Calu3 (cell line): ENCODE measurements at regions not wholly inside any gene's neighbourhood (a gene's known extent, or its start where the extent isn't known, plus 50 kb on each side); places are given as distances from the start of the nearest gene placed in this dataset.

Experiments
- BruUV-seq: library from RNA; stranded (reverse); fragments of 400-500 nt; replicated peaks from 2 replicates; lab custom pipeline; 2021; lab: Mats Ljungman, UMichigan
- CTCF ChIA-PET: fragments of 300-600 bp; sonication (Branson Sonifier 250); formaldehyde crosslinking; loops from one replicate; lab custom pipeline; 2022; ENCODE audit warnings: antibody characterized with exemption; lab: Charles Lee
- DNase-seq: peaks from one replicate; pipeline ENCODE4 v3.0.0; 2022
- H3K27ac Mint-ChIP-seq: one replicate; pipeline ENCODE4 v1.8.0; 2022; ENCODE audit warnings: mixed read lengths; ENCODE audit not compliant: unreplicated experiment
- H3K27me3 Mint-ChIP-seq: one replicate; pipeline ENCODE4 v1.8.0; 2022; ENCODE audit warnings: mixed read lengths; ENCODE audit not compliant: unreplicated experiment
- H3K36me3 Mint-ChIP-seq: one replicate; pipeline ENCODE4 v1.8.0; 2022; ENCODE audit warnings: mild to moderate bottlenecking, moderate library complexity, mixed read lengths; ENCODE audit not compliant: insufficient read depth, unreplicated experiment
- H3K4me1 Mint-ChIP-seq: one replicate; pipeline ENCODE4 v1.8.0; 2022; ENCODE audit warnings: mild to moderate bottlenecking, low read depth, mixed read lengths; ENCODE audit not compliant: unreplicated experiment
- H3K4me3 Mint-ChIP-seq: one replicate; pipeline ENCODE4 v1.8.0; 2022; ENCODE audit warnings: mild to moderate bottlenecking, low read depth, moderate library complexity, mixed read lengths; ENCODE audit not compliant: unreplicated experiment
- H3K9me3 Mint-ChIP-seq: one replicate; pipeline ENCODE4 v1.8.0; 2022; ENCODE audit warnings: low read depth, mixed read lengths; ENCODE audit not compliant: unreplicated experiment
- intact Hi-C: fragments of 100-400 bp; cut with micrococcal nuclease; formaldehyde crosslinking; loops from one replicate; pipeline ENCODE4 v1.10.0; 2022; ENCODE audit not compliant: unreplicated experiment
- TF ChIP-seq, protein P1 (sequence below): fragments of 200-600 bp; IDR thresholded peaks from one replicate; pipeline ENCODE4 v1.8.0; 2022; ENCODE audit warnings: antibody characterized with exemption; ENCODE audit not compliant: unreplicated experiment

DNA sequence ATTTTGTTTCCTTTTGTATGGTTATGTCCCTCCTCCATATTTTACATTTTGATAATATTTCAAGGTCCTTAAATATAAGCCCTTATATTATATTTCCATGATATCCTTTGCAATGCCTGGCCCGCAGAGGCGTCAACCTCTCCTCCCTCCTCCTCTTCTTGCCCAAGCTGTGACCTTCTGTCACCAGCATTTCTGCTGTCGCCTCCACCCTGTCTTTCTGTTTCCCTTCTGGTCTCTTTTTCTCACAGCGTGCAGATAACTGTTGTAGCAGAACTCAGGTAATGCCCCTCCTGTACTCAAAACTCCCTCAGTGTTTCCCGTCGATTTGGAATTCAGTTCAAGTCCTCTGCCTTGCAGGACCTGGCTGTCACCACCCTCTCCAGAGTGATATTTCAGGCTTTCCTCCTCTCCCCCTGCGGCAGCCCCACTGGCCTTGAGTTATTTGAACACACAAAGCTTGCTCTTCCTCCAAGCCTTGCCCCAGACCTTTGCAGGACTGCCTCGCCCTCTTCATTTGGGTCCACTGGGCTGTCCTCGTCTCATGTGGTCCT lies 709.3 kb downstream of the DCDC2C start:
- DNase-seq = no peak
- Mint-ChIP-seq H3K27ac (no peak overlapping the region), H3K4me3 (no peak overlapping the region), H3K9me3 (peaks cover 23% of the 10 kb centered on the region), H3K4me1 (no peaks in the 10 kb centered on the region), H3K27me3 (no peaks in the 10 kb centered on the region), H3K36me3 (no peaks in the 10 kb centered on the region)
- BruUV-seq = no TSS peak
- CTCF ChIA-PET = no interaction called here
- intact Hi-C loops = no loop called here
- TF ChIP-seq, protein P1, sequence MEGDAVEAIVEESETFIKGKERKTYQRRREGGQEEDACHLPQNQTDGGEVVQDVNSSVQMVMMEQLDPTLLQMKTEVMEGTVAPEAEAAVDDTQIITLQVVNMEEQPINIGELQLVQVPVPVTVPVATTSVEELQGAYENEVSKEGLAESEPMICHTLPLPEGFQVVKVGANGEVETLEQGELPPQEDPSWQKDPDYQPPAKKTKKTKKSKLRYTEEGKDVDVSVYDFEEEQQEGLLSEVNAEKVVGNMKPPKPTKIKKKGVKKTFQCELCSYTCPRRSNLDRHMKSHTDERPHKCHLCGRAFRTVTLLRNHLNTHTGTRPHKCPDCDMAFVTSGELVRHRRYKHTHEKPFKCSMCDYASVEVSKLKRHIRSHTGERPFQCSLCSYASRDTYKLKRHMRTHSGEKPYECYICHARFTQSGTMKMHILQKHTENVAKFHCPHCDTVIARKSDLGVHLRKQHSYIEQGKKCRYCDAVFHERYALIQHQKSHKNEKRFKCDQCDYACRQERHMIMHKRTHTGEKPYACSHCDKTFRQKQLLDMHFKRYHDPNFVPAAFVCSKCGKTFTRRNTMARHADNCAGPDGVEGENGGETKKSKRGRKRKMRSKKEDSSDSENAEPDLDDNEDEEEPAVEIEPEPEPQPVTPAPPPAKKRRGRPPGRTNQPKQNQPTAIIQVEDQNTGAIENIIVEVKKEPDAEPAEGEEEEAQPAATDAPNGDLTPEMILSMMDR = no peak

DNA sequence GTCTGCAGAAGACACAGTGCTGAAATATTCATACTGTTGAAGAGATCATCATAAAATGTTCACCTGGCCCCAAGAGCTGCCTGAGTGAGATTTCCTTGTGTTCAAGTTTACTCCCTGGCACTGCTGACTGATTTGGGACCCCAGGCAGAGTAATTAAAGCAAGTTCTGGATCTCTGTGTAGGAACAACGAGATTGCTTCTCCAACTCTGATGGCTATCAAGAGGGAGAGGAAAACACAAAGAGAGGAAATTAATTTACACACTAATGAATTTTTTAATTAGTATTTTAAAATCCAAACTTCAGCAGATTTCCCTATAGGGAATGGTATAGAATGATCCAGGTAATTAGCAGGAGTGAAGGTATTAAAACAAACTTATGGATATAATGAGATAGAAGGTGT lies 711.8 kb downstream of the DCDC2C start:
- no peaks in the 10 kb centered on the region for H3K27me3 Mint-ChIP-seq
- CTCF ChIA-PET = no interaction called here
- DNase-seq = no peak
- no peak overlapping the region for H3K27ac Mint-ChIP-seq
- TF ChIP-seq, protein P1 = no peak
- intact Hi-C loops = no loop called here
- peaks cover 31% of the 10 kb centered on the region for H3K9me3 Mint-ChIP-seq
- BruUV-seq = no TSS peak
- no peaks in the 10 kb centered on the region for H3K4me1 Mint-ChIP-seq
- H3K36me3 Mint-ChIP-seq = no peaks in the 10 kb centered on the region
- no peak overlapping the region for H3K4me3 Mint-ChIP-seq

DNA sequence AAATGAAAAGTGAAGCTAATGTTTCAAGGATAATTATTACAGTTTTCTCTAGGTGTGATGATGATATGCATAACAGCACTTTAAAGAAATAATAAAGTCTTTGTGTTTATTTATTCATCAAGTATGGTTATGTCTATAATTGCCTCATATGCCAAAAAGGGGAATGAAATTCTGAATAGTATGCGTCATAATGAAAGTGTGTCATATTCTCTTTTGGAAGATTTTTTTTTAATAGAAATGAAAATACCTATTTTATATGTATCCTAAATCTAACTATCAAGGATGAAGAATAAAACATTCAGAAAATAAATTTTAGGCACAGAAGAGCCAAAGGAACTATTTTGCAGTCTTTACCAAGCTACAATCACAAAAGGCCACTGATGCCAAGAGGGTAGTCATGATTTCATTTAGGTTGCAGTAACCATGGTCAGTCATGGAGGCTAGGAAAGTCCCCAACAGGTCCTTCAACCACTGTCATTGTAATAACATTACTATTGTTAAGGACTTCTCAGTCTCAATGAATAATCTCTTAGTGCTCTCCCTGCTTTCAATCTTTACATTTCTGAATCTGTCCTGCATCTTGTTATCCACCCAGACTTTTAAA lies 712.5 kb downstream of the DCDC2C start:
- H3K27ac Mint-ChIP-seq = no peak overlapping the region
- TF ChIP-seq, protein P1 = no peak
- H3K4me3 Mint-ChIP-seq = no peak overlapping the region

DNA sequence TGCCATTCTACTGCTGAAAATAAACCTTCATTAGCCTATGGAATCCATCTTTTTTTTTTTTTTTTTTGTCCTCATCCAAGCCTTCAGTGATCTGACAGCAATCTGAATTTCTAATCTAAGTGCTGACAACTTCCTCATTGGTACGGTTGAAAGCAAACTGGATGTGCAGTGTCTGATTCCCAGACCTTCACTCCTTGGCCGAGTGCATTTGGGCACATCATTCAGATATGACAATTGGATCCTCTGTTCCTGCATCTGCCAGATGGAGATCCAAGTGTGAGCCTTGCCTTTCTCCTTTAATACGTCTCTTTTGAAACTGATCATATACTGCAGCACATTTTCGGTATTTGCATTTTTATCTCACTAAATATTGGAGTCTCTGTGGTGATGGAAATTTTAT lies 713.1 kb downstream of the DCDC2C start:
- Mint-ChIP-seq H3K9me3 (peaks cover 31% of the 10 kb centered on the region), H3K4me3 (no peak overlapping the region), H3K4me1 (no peaks in the 10 kb centered on the region), H3K36me3 (no peaks in the 10 kb centered on the region), H3K27me3 (no peaks in the 10 kb centered on the region), H3K27ac (no peak overlapping the region)
- intact Hi-C loops = no loop called here
- CTCF ChIA-PET = no interaction called here
- DNase-seq = no peak
- BruUV-seq = no TSS peak
- TF ChIP-seq, protein P1 = no peak

More for the DNA sequence above, 712.5 kb downstream of the DCDC2C start:
- DNase-seq = no peak
- no peaks in the 10 kb centered on the region for H3K4me1 Mint-ChIP-seq
- peaks cover 29% of the 10 kb centered on the region for H3K9me3 Mint-ChIP-seq
- CTCF ChIA-PET = no interaction called here
- intact Hi-C loops = no loop called here
- BruUV-seq = no TSS peak
- no peaks in the 10 kb centered on the region for H3K27me3 Mint-ChIP-seq
- H3K36me3 Mint-ChIP-seq = no peaks in the 10 kb centered on the region
